A204.1 (cell line): ENCODE measurements at regions not wholly inside any gene's neighbourhood (a gene's known extent, or its start where the extent isn't known, plus 50 kb on each side); places are given as distances from the start of the nearest gene placed in this dataset.
A peak's percentile ranks its signal among the peaks of the same experiment; 100 is the strongest.

Experiments used
- FAIRE-seq: peaks from 2 replicates; lab custom pipeline; 2012; peaks lifted over from hg19 to GRCh38; lab: Jason Lieb, UNC

DNA sequence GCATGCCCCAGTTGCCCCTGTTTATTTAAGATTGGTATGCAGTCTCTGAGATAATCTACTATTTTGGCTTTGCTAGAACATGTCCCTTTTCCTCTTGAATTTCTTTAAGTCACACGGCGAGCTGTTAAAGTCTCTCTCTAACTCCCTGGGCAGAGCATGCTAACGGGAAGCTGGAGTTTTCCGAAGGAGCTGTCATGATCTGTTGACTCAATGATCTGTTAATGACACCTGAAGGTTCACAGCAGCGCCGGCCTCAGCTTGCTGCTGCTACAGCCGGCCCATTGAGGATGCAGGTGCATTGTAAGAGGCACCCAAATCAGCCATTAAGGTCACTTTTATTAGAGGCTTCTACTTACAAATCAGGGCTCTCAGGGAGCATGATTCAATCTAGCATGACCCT is 1203.4 kb downstream of the MAT2B start:
- FAIRE-seq, result no peak

DNA sequence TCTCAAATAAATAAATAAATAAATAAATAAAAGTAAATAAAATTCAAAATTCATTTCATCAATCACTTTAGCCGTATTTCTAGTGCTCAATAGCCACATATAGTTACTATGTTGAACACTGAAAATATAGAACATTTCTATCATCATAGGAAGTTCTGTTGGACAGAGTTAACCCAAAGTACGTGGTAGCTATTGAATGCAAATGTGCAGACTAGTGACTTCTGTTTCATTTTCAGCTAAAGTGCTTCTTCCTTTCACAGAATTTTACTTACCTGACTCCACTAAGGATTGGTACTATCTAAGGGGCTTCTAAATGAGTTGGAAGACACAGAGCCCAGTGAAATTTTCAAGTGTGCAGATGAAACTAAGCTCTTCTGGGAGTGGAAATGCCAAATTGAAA is 1208.3 kb downstream of the MAT2B start:
- no peak for FAIRE-seq

DNA sequence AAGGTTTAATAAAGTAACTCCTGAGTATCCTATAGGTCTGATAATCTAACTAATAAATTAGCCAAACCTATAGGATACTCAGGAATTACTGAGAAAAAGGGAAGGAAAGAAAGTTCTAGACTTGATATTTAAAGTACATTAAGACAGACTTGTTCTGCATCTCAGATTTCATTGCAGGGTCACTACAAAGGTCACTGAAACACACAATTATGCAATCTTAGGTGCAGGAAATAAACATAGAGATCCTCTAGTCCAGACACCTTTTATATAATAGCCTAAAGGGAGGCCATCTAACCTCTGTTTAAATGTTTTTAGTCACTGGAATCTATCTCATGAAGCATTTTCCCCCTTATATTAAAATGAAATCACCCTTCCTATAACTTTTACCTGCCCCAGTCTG is 1215.7 kb downstream of the MAT2B start:
- no peak for FAIRE-seq

DNA sequence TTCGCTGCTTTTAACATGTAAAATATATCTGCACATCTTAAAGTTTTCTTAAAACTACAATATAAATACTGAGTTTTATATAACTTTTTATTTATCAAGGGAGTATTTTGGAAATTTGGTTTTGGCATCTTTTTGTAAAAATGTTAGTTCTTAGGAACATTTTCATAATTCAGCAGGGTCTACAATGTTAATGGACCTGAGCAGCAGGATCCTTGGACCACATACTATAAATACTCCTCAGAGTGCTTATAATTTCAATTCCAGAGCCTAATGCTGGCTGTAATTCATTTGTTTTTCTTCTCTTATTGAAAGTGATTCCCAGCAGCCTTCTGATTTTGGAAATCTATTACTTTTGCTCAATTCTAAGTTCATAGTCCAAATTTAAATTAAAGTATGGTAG is 1216.2 kb downstream of the MAT2B start:
- FAIRE-seq, result no peak

DNA sequence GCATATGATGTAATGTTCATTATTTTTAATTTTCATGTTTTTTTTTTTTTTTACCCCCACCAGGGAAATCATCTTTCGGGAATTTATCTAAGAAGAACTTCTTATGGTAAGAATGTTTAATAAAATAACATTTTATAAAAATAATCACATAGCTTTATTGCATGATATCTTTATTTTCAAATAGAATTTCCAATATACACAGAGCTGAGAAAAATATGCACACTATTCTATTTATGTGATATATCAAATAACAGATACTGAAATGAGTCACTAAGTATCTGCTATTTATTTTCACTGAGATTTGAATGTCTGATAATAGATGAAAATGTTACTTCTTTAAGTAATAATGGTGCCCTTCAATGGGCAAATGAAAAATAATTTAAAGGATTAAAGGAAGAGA is 1217.3 kb downstream of the MAT2B start:
- peak; percentile 11 for FAIRE-seq

DNA sequence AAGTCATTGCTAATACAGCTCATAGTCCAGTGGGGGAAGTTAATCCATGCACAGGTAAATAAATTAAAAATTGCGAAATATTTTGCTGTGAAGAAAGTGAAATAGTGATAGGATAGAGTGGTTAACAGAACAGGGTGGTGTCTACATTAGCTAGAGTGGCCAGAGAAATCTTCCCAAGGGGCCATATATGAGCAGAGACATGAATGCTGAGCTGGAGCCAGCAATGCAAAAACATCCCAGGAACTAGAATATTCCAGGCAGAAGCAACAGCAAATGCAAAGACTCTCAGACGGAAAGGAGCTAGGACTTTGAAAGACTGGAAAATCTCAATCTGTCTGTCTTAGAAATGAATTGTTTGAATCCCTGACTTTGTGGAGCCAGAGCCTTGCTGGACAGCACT is 1221.6 kb downstream of the MAT2B start:
- no peak for FAIRE-seq

DNA sequence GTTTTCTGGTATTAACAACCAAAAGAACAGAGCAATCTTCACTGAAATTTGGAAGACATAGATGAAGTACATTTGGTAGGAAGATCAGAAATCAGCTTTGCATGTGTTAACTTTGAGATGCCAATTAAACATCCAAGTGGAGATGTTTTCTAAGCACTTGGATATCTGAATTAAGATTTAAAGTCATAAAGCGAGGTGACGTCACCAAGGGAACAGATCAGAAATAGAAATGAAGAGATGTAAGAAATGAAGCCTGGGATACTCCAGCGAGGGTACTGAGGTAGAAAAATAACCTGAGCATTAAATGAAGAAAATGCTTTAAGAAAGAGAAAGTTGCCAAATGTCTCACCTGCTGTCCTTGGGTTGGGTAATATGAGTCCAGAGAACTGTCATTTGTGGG is 1223.3 kb downstream of the MAT2B start:
- no peak for FAIRE-seq

DNA sequence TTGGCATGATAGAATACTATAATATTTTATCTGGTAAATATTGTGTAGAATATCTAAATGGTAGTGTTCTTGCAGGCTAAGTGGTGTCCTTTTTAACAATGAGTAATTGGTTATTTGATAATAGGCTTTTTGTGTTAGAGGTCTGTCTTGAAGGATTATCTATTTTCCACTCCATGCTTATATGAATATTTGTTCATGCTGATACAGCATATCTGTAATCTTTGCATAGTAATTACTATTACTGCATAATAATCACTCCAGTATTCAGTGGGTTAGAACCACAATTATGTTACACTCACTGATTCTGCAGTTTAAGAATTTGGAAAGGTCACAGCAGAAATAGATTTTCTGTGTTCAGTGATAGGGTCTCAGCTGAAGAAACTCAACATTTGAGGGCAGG is 1229.9 kb downstream of the MAT2B start:
- FAIRE-seq, result no peak

DNA sequence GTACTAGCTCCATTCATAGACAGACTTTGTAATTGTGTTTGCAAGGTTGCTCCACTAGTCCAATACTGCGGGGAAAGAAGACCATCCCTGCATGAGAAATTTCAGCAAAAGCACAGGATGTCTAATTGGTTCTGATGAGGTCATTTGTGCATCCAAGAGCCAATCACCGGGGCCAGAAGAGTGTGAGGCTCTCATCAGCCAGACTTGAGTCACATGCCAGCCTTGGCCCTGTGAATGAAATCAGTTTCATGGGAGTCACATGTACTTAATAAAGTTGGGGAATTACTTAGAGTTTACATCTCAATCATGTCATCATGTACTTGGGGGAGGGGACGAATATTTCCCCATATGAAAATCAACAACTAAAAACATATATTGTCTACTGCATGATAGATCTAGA is 1236.0 kb downstream of the MAT2B start:
- no peak for FAIRE-seq

DNA sequence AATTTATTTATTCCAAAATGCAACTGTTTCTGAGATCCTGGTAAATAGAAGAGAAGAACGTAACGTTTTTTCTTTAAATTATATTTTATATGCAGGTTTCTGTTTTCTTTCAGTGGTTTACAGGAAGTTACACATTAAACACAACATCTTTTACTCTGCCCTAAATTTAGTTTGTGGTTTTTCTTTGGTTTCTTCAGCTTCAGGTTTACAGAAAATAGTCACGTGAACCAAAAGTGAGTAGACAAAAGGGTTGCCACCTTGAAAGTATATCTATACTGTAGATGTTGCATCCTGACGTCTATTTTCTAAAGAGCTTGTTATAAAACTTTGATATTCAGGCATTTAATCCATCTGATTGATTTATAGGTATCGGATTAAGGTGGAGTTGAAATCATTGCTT is 1236.6 kb downstream of the MAT2B start:
- FAIRE-seq, result no peak

DNA sequence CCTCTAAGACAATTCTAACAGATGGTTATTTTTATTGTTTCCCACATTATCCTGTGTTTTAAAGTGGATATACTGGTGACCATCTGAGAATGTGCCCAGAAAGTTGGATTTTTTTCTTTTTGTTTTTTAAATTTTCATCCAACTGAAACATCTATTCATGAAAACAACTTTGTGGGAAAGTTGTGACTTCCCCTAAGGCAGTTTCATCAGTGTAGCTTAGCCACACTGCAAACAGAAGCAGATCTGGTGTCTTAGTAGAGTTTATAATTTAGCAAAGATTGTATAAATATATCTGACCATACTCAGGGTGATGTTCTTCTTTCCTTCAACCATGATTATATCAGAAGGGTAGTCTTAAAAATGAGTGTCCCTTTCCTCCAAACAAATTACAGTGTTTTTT is 1241.3 kb downstream of the MAT2B start:
- no peak for FAIRE-seq

DNA sequence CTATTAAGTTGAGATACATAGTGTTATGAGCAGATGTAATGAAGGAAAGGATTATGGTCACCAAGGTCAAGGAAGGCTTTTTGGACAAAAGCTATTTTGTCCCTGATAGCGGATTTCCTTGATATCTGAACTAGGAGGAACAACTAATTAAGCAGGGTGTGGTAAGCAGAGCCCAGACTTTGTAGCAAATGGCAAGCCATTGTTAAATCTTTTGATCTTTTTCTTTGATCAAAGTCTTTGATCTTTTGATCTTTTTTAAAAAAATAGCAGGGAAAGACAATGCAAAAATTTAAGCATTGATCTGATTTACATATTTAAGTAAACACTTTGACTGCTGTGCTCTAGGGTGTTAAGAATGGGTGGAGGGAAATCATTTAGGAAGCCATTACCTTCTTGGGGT is 1242.0 kb downstream of the MAT2B start:
- FAIRE-seq, result no peak

DNA sequence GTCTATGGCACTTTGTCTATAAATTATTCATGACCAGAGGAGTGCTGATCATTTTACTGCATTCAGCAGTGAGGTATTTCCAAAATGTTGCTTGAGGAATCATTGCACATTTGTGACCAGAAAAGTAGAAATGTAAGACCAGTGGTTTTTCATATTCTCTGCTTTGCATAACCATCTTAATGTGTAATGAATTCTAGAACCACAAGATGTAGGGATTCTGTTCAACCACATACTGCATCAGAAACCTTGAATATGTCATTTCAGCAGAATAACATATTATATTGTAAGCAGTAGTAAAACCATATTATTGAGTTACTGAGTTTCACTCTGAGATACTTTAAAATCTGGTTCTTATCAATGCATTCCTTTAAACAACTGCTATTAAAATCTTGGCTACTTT is 1243.4 kb downstream of the MAT2B start:
- no peak for FAIRE-seq

DNA sequence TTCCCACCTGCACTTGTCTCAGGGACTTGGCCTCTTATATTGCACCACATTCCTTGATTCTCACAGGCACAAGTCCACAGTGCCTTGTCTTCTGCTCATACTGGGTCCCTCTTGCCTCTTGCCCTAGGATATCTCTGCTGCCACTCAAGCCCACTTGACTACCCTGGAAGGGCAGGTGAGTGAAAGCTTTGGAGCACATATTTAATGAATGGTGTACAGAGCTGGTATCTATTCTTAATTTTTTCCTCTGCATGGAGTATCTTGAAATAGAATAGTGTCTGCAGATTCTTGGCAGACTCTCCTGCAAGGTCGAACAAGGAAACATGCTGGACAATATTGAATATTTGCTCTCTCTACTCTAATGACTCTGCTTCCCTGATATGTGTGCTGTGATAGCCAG is 1248.0 kb downstream of the MAT2B start:
- no peak for FAIRE-seq

DNA sequence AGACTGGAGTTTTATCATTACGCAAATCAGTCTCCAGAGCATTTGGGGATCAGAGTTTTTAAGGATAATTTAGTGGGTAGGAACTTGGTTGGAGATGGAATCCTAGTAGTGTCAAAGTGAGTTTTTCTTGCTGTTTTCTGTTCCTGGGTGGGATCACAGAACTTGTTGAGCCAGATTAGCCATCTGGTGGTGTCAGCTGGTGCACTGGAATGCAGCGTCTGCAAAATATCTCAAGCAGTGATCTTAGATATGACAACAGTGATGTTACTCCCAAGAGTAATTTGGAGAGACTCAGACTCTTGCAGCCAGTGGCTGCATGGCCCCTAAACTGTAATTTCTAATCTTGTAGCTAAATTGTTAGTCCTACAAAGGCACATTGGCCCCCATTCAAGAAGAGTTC is 1257.8 kb downstream of the MAT2B start:
- FAIRE-seq, result no peak

DNA sequence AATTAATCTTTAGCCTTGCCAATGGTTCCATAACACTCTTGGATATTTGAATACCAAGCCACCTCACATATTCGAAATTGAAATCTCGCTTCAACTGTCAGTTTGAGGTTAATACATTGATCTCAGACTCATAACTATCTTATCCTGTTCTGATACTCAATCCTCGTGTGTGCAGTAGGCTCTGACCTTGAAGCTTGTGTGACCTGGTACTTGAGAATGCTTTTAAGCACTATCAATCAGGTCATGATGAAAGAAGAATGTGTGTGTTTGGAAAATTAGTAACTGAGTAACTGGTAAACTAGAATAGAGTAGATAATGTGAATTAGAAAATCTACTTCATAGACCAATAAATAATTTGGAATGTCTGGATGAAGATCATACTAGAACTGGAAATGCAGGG is 1266.7 kb downstream of the MAT2B start:
- FAIRE-seq, result no peak

DNA sequence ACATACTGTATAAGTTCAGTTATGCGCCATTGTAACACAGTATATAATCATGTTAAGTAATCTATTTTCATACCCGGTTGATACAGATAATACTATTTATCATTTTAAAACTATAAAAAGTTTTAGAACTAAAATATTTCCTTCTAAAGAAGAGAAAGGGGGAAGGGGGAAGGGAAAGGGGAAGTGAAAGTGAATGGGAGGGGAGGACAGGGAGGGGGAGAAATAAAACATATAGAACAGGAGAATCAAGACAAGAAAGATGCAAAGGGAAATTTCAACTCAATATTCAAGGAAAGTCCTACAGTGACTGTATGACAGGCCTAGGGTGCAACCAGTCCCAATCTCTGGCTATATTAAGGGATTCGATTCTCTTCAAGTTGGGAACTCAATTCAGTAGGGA is 1278.8 kb downstream of the MAT2B start:
- FAIRE-seq, result no peak

DNA sequence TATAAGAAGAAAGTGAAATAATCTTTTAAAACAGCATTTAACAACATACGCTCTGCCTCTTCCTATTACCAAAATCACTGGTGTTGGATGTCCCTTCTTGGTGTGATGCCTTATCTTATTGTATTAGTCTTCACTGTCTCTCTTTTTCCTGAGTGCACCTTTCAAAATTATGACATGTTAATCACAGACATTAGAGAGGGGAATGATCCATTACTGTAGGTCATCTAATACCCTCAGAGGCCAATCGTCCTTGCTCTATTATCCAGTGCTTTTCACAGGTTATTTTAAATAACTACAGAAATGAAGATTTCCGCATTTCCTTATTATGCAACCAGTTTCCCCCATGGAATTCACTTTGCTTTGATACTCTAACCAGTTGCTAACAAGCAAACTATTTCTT is 1292.7 kb downstream of the MAT2B start:
- no peak for FAIRE-seq

DNA sequence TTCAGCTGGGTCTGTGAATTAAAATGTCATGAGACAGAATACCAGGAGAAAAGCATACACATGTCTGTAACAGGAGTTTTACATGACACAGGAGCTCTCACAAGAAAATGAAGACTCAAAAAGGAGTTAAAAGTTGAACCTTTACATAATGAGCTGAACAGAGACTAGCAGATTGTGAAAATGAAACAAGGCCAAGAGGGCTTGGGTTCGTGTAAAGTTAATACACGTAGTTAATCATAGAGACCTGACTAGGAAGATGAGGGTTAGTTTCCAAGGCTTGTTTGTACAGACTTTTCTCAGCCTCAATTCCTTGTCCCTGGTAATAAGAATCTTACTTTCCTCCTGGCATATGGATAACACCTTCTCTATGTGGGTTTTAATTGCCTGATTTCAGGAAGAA is 1294.0 kb downstream of the MAT2B start:
- FAIRE-seq, result no peak

DNA sequence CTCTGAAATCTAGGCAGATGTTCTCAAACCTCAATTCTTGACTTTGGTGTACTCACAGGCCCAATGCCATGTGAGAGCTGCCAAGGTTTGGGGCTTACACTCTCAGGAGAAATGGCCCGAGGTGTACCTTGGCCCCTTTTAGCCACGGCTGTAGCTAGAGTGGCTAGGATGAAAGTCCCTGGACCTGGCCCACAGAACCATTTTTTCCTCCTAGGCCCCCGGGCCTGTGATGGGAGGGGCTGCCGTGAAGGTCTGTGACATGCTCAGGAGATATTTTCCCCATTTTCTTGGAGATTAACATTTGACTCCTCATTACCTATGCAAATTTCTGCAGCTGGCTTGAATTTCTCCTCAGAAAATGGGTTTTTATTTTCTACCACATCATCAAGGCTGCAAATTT is 1296.5 kb downstream of the MAT2B start:
- no peak for FAIRE-seq

DNA sequence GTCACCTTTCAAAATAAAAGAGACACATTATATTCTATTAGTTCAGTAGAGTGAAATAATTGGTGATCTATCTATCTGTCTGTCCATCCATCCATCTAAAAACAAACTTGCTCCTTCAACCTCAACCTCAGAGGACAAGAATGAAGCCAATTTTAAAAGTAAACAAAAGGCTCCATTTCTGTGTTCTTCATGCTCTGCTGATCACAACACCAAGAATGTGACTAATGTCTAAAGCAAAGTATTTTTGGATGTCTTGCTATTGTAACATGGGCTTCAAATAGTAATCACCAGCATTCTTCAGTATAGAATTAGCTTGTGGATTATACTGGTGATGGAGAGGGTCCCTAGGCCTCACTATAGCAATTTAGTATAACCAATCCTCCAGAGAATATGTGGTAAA is 1304.4 kb downstream of the MAT2B start:
- FAIRE-seq, result no peak

DNA sequence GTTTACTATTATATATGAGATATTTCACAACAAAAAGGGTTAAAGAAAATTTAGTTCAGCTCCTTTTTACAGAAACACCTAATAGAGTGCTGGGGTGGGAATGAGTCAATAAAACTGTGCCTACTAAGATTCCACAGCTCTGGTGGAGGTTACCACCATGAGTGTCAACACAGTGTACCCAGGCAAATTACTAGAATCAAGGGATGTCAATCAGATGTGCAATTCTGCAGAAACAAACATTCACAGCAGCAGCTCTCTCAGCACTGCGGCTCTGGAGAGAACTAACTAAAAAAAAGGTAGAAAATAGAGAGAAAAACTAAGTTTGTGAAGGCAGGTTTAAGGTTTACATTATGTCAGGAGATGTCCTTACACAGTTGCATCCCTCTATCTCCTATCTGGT is 1313.0 kb downstream of the MAT2B start:
- FAIRE-seq, result no peak

DNA sequence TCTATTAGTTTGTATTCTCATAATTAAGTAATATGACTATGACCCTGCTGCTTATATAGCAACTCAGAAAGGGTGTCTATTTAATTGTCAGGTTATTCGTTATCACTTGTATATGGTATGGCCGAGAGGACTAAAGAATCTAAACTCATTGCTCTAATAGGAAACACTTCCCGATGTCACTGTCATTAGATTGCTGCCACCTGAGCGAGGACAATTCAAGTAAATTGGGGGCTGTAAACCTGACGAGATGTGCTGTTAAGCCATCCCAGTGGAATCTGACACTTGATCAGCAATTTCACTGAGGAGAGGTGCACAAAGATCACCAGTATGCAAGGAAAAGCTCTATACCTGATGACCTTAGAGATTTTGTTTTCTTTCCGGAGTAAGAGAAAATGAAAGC is 1319.3 kb downstream of the MAT2B start:
- no peak for FAIRE-seq

DNA sequence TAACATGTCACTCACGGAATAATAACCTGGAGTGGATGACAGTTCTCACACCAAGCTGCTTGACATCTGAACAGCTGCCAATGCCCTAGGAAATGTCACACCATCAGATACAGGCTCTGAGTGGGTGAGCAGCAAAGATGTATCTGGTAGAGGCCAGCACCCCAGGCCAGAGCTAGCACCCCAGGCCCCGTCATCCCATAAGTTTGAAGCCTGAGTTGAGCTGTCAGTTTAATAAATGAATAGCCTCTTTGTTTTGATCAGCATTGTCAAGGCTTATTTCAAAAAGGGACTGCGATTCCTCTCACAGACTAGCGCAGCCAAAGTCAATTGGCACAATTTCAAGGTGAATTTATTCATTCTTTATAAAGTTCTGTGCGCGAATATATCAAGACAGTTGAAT is 1327.1 kb downstream of the MAT2B start:
- FAIRE-seq, result no peak

DNA sequence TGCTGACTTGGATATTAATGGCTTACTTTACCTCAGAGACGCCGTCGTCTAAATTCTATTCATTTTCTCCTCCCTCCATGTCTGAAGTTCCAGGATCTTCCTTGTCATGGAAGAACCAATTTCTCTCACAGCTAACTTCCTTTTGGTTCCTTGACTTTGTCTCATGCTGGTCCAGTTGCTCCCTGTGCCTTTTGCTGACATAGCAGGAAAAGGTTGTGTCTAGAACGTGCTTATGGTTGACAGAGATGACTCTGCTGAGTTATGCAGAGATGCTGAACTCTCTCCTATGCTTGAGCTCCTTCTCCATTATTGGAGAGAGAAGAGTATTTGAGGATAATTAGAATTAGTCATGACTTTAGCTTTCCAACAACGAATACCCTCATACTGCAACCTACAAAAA is 1338.9 kb downstream of the MAT2B start:
- no peak for FAIRE-seq

DNA sequence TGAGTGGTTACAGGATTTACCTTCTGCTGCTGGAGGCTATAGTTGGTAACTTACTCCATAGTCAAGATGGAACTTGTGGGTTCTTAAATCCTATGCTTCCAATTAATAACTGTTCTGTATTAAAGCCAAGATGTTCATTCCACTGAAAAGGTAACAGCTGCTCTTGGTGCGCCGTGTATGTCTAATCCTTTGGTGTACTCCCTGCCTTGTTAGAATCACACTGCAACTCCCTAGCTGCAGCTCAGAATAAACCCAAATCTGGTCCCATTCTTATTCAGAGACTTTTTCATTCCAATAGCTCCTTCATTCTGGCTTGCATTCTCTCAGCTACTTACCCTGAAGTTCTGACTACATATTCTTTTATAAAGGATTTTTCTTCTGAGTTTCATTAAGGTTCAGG is 1355.5 kb downstream of the MAT2B start:
- FAIRE-seq, result no peak
